Loucy (cell line): ENCODE measurements at regions not wholly inside any gene's neighbourhood (a gene's known extent, or its start where the extent isn't known, plus 50 kb on each side); places are given as distances from the start of the nearest gene placed in this dataset.

ENCODE experiments used
- H2AFZ ChIP-seq: fragments of 200-600 bp; sonication (generic); 2 replicates; pipeline ENCODE4 v1.6.0; 2016; ENCODE audit warnings: antibody characterized with exemption, mild to moderate bottlenecking, low read length, moderate library complexity
- H3F3A ChIP-seq: fragments of 200-600 bp; 2 replicates; pipeline ENCODE4 v1.6.0; 2016; ENCODE audit warnings: antibody characterized with exemption, low read depth, mild to moderate bottlenecking
- H3K27me3 ChIP-seq: fragments of 200-600 bp; sonication (generic); 2 replicates; pipeline ENCODE4 v1.6.1; 2014; ENCODE audit warnings: low read length, mild to moderate bottlenecking; ENCODE audit not compliant: insufficient read depth, poor library complexity, severe bottlenecking
- H3K36me3 ChIP-seq: fragments of 200-600 bp; sonication (generic); 2 replicates; pipeline ENCODE4 v1.6.1; 2016; ENCODE audit warnings: low read length; ENCODE audit not compliant: insufficient read depth
- H3K4me1 ChIP-seq: fragments of 200-600 bp; sonication (generic); 2 replicates; pipeline ENCODE4 v1.5.1; 2014; ENCODE audit warnings: low read length, mild to moderate bottlenecking; ENCODE audit not compliant: insufficient read depth, poor library complexity, severe bottlenecking
- H3K4me2 ChIP-seq: fragments of 200-600 bp; sonication (generic); 2 replicates; pipeline ENCODE4 v1.6.0; 2014; ENCODE audit warnings: antibody characterized with exemption, low read length, low read depth, mild to moderate bottlenecking; ENCODE audit not compliant: poor library complexity, severe bottlenecking
- H3K4me3 ChIP-seq: fragments of 200-600 bp; sonication (generic); 2 replicates; pipeline ENCODE4 v1.5.1; 2014; ENCODE audit warnings: low read length, mild to moderate bottlenecking, mixed read lengths; ENCODE audit not compliant: poor library complexity, severe bottlenecking
- H3K79me2 ChIP-seq: fragments of 200-600 bp; sonication (generic); 2 replicates; pipeline ENCODE4 v1.6.1; 2014; ENCODE audit warnings: low read length; ENCODE audit not compliant: insufficient read depth
- H3K9ac ChIP-seq: fragments of 200-600 bp; sonication (generic); 2 replicates; pipeline ENCODE4 v1.6.0; 2014; ENCODE audit warnings: mild to moderate bottlenecking, low read depth, low read length, moderate library complexity; ENCODE audit not compliant: poor library complexity, severe bottlenecking
- H3K9me2 ChIP-seq: fragments of 200-600 bp; sonication (generic); replicated peaks from 2 replicates; pipeline ENCODE4 v1.6.1; 2016; ENCODE audit warnings: low read depth, low read length, mixed read lengths
- H3K9me3 ChIP-seq: fragments of 200-600 bp; sonication (generic); 2 replicates; pipeline ENCODE4 v1.6.1; 2014; ENCODE audit warnings: mild to moderate bottlenecking, antibody characterized with exemption, low read length, low read depth; ENCODE audit not compliant: insufficient read depth
- H4K20me1 ChIP-seq: fragments of 200-600 bp; sonication (generic); 2 replicates; pipeline ENCODE4 v1.6.0; 2014; ENCODE audit warnings: antibody characterized with exemption, low read length, mild to moderate bottlenecking; ENCODE audit not compliant: insufficient read depth, poor library complexity, severe bottlenecking
- CTCF ChIP-seq: fragments of 200-600 bp; sonication (generic); conservative IDR thresholded peaks from 2 replicates; pipeline ENCODE4 v1.5.1; 2014; ENCODE audit warnings: mild to moderate bottlenecking, antibody characterized with exemption, low read length
- EZH2phosphoT487 ChIP-seq: fragments of 200-600 bp; IDR thresholded peaks from 2 replicates; pipeline ENCODE4 v1.6.1; 2018; ENCODE audit warnings: antibody characterized with exemption, mild to moderate bottlenecking, moderate library complexity, borderline replicate concordance

GRCh38 chr9:126122901-126123616, 203.6 kb upstream of the MVB12B start:
- no peak overlapping the region for H3K4me3 ChIP-seq

GRCh38 chr9:126123927-126124326, 202.7 kb upstream of the MVB12B start:
- Histone ChIP-seq H3K79me2 (no peaks in the 10 kb centered on the region), H3K4me2 (no peak overlapping the region), H3K9me3 (no peaks in the 10 kb centered on the region), H2AFZ (no peak overlapping the region), H3K4me1 (no peaks in the 10 kb centered on the region), H3K36me3 (no peaks in the 10 kb centered on the region), H4K20me1 (no peaks in the 10 kb centered on the region), H3K9me2 (no peaks in the 10 kb centered on the region), H3K9ac (no peak overlapping the region), H3K27me3 (no peaks in the 10 kb centered on the region), H3F3A (no peaks in the 10 kb centered on the region), H3K4me3 (no peak overlapping the region)
- no peak for TF ChIP-seq CTCF
- TF ChIP-seq EZH2phosphoT487 = no peak

More at GRCh38 chr9:126122901-126123616, 203.6 kb upstream of the MVB12B start:
- Histone ChIP-seq H3K9me2 (no peaks in the 10 kb centered on the region), H3K36me3 (no peaks in the 10 kb centered on the region), H3K4me1 (no peaks in the 10 kb centered on the region), H3K79me2 (no peaks in the 10 kb centered on the region), H3K27me3 (no peaks in the 10 kb centered on the region), H4K20me1 (no peaks in the 10 kb centered on the region), H3F3A (no peaks in the 10 kb centered on the region), H3K4me2 (no peak overlapping the region), H3K9me3 (no peaks in the 10 kb centered on the region), H3K9ac (no peak overlapping the region), H2AFZ (no peak overlapping the region)
- no peak for TF ChIP-seq EZH2phosphoT487
- no peak for TF ChIP-seq CTCF

- TF ChIP-seq CTCF = no peak
- TF ChIP-seq EZH2phosphoT487 = no peak
- no peaks in the 10 kb centered on the region for H3F3A ChIP-seq
- H3K4me1 ChIP-seq = no peaks in the 10 kb centered on the region
- no peaks in the 10 kb centered on the region for H3K9me3 ChIP-seq
- H3K36me3 ChIP-seq = no peaks in the 10 kb centered on the region
- no peaks in the 10 kb centered on the region for H3K27me3 ChIP-seq
- H3K79me2 ChIP-seq = no peaks in the 10 kb centered on the region
- H3K4me3 ChIP-seq = no peak overlapping the region
- H3K4me2 ChIP-seq = no peak overlapping the region
- H3K9me2 ChIP-seq = no peaks in the 10 kb centered on the region
- no peak overlapping the region for H3K9ac ChIP-seq
- H4K20me1 ChIP-seq = no peaks in the 10 kb centered on the region
- H2AFZ ChIP-seq = no peak overlapping the region
Observed at GRCh38 chr9:126125177-126125576, 201.5 kb upstream of the MVB12B start.
